DND-41 (cell line): ENCODE measurements at regions not wholly inside any gene's neighbourhood (a gene's known extent, or its start where the extent isn't known, plus 50 kb on each side); places are given as distances from the start of the nearest gene placed in this dataset.

Experiments
- EZH2 ChIP-seq: IDR thresholded peaks from 3 replicates; pipeline ENCODE4 v1.6.1; 2012; ENCODE audit warnings: borderline replicate concordance, low read depth, mild to moderate bottlenecking, moderate library complexity, low read length, inconsistent platforms; ENCODE audit not compliant: severe bottlenecking
- TF ChIP-seq, protein P1 (sequence below): IDR thresholded peaks from 2 replicates; pipeline ENCODE4 v1.5.1; 2012; ENCODE audit warnings: borderline replicate concordance, low read length, moderate library complexity, mild to moderate bottlenecking; ENCODE audit not compliant: poor library complexity, severe bottlenecking; ENCODE audit errors: extremely low read depth

DNA sequence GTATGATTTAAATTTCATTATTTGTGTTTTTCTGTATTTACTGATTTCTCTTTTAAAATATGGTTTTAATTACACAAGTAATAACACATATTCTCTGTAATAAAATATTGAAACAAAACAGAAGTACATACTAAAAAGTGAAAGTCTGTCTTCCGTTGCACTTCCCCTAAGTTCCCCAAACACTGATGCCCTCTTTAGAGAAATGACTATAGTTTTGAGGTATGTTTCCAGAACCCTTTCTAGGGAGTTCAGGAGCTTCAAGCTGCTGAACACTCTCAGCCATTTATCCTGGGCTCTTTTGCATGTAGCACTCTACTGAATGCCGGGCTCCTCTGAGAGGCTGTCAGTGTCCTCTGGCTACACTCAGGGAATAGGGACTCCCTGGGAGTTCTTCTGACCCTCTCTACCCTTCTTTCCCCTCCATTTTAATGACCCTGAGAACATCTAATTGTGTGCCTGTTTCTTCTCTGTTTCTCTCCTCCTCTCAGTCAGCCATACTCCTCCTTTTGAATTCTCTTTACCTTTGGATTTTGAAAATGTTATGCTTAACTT lies 60.4 kb upstream of the KCNAB1 start:
- TF ChIP-seq, protein P1, sequence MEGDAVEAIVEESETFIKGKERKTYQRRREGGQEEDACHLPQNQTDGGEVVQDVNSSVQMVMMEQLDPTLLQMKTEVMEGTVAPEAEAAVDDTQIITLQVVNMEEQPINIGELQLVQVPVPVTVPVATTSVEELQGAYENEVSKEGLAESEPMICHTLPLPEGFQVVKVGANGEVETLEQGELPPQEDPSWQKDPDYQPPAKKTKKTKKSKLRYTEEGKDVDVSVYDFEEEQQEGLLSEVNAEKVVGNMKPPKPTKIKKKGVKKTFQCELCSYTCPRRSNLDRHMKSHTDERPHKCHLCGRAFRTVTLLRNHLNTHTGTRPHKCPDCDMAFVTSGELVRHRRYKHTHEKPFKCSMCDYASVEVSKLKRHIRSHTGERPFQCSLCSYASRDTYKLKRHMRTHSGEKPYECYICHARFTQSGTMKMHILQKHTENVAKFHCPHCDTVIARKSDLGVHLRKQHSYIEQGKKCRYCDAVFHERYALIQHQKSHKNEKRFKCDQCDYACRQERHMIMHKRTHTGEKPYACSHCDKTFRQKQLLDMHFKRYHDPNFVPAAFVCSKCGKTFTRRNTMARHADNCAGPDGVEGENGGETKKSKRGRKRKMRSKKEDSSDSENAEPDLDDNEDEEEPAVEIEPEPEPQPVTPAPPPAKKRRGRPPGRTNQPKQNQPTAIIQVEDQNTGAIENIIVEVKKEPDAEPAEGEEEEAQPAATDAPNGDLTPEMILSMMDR, result no peak
- no peak for TF ChIP-seq EZH2
